Testis (tissue), 2 donors: ENCODE measurements at regions not wholly inside any gene's neighbourhood (a gene's known extent, or its start where the extent isn't known, plus 50 kb on each side); places are given as distances from the start of the nearest gene placed in this dataset.
"Not testable (repeated sequence)": the region's sequence is repeated elsewhere in the genome, so short reads cannot be mapped to it uniquely, and the experiment has no call there.

ENCODE experiments used
- DNase-seq: peaks from one replicate; pipeline ENCODE4 v3.0.0-alpha.2; 2019
- H3K27ac ChIP-seq, 2 donors: fragments of 200-600 bp; sonication (generic); one replicate each; pipeline ENCODE4 v1.5.1; 2019
- H3K27me3 ChIP-seq: fragments of 200-600 bp; sonication (generic); one replicate; pipeline ENCODE4 v1.5.1; 2019
- H3K36me3 ChIP-seq: fragments of 200-600 bp; sonication (generic); one replicate; pipeline ENCODE4 v1.5.1; 2017; ENCODE audit warnings: low read depth; ENCODE audit errors: missing control alignments
- H3K4me1 ChIP-seq: fragments of 200-600 bp; sonication (generic); one replicate; pipeline ENCODE4 v1.5.1; 2019
- H3K4me3 ChIP-seq, 2 donors: fragments of 200-600 bp; sonication (generic); one replicate each; pipeline ENCODE4 v1.5.1; 2017 to 2019
- H3K9me3 ChIP-seq: fragments of 200-600 bp; sonication (generic); one replicate; pipeline ENCODE4 v1.5.1; 2017
- POLR2A ChIP-seq: fragments of 450-650 bp; IDR thresholded peaks from one replicate; pipeline ENCODE4 v1.6.1; 2017; ENCODE audit warnings: antibody characterized with exemption, mild to moderate bottlenecking, moderate library complexity
- WGBS, 2 donors: methylation state at CpG; one replicate each; pipeline ENCODE4 v1.1.5; 2018; 5-methylcytosine and 5-hydroxymethylcytosine counted together
- intact Hi-C: fragments of 100-400 bp; cut with DNase I; formaldehyde crosslinking; loops from one replicate; pipeline ENCODE4 v1.15.1; 2023; ENCODE audit warnings: low total_unique reads
- TF ChIP-seq, protein P1 (sequence below), 3 experiments: fragments of 450-650 bp in 2 of 3; fragments of 200-600 bp in 1 of 3; sonication (generic) in 1 of 3; IDR thresholded peaks; one replicate each; pipeline ENCODE4 v1.5.1; 2016 to 2019; ENCODE audit warnings: antibody characterized with exemption in 3 of 3, mild to moderate bottlenecking in 2 of 3, moderate library complexity in 1 of 3

DNA sequence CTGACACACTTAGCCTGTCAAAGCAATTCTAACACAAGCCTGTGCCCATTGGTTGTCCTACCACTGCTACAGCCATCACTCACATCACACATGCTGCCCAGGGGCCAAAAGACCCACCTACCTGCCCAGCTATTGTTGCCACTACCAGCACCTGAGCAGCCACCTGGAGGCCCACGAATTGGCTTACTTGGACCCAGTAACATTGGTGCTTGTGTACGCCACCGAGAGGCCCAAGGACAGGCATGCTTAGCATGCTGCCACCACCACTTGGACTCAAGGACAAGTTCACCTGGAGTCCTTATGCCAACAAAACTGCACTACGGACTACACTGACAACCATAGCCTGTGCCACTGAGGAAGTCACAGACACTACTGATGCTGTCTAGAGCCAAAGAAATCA lies 221.1 kb downstream of the SLC38A4 start:
- intact Hi-C loops = no loop called here
- no peak overlapping the region for H3K4me3 ChIP-seq
- no peaks in the 10 kb centered on the region for H3K27me3 ChIP-seq
- H3K27ac ChIP-seq = no peak overlapping the region
- H3K36me3 ChIP-seq = no peaks in the 10 kb centered on the region
- H3K4me1 ChIP-seq = no peaks in the 10 kb centered on the region
- no peak for DNase-seq
- no peaks in the 10 kb centered on the region for H3K9me3 ChIP-seq
- no peak for TF ChIP-seq POLR2A
- WGBS, 2 donors = 90 to 93% methylated on average over 2 to 4 of the region's 4 CpGs

DNA sequence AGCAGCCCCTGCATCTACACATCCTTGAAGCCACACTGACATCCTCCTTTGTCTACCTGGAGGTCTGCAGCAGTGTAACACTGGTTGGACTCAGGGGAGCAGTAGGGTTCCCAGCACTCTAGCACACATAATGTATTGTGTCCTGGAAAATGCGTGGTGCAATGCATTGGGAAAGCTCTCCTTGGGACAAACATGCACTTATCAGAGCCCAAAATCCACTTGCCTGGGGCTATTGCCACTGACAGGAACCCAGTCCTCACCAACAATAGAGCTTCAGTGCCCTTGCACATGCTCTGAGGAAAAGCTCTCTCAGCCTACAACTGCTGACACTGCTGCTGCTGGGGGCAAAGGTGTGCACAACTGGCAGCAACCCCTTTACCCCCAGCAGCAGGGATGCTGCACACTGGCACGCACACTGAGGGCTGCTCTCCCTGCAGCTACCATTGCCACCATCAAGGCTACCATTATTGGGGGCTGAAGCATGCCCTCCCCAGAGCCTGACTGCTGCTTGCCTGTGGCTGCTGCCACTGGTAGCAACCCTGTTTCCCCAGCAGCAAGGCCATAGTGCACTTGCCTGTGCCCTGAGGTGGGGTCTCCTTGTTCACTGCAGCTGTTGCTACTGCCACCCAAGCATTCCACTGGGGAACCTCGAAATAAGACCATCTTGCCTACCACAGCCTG lies 221.9 kb downstream of the SLC38A4 start:
- TF ChIP-seq, protein P1, sequence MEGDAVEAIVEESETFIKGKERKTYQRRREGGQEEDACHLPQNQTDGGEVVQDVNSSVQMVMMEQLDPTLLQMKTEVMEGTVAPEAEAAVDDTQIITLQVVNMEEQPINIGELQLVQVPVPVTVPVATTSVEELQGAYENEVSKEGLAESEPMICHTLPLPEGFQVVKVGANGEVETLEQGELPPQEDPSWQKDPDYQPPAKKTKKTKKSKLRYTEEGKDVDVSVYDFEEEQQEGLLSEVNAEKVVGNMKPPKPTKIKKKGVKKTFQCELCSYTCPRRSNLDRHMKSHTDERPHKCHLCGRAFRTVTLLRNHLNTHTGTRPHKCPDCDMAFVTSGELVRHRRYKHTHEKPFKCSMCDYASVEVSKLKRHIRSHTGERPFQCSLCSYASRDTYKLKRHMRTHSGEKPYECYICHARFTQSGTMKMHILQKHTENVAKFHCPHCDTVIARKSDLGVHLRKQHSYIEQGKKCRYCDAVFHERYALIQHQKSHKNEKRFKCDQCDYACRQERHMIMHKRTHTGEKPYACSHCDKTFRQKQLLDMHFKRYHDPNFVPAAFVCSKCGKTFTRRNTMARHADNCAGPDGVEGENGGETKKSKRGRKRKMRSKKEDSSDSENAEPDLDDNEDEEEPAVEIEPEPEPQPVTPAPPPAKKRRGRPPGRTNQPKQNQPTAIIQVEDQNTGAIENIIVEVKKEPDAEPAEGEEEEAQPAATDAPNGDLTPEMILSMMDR (IDR thresholded peaks at IDR 0.05) = no peak
- no peak for TF ChIP-seq POLR2A
- DNase-seq = no peak
- no peaks in the 10 kb centered on the region for H3K9me3 ChIP-seq
- H3K4me3 ChIP-seq = no peak overlapping the region
- intact Hi-C loops = no loop called here
- no peaks in the 10 kb centered on the region for H3K4me1 ChIP-seq
- no peak overlapping the region for H3K27ac ChIP-seq
- H3K36me3 ChIP-seq = no peaks in the 10 kb centered on the region
- H3K27me3 ChIP-seq = no peaks in the 10 kb centered on the region
- WGBS, 2 donors = 90 to 100% methylated on average over 2 to 3 of the region's 3 CpGs

DNA sequence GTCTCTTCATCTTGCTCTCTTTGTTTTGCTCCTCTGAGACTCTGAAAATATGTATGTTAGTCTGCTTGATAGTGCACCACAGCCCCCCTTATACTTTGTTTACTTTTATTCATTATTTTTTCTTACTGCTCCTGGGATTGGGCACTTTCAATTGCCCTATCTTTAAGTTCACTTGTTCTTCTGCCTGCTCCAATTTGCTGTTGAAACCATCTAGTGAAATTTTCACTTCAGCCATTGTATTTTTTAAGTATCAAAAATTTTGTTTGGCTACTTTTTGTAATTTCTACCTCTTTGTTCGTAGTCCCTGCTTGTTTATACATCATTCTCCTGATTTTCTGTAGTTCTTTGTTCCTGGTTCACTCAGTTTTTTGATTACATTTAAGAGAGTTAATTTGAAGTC lies 223.3 kb downstream of the SLC38A4 start:
- no peak for DNase-seq
- H3K27ac ChIP-seq = no peak overlapping the region
- H3K27me3 ChIP-seq = no peaks in the 10 kb centered on the region
- WGBS, 2 donors = 71 to 82% methylated on average over 1 of the region's 1 CpG
- TF ChIP-seq, protein P1 (IDR thresholded peaks at IDR 0.05) = no peak
- TF ChIP-seq POLR2A = no peak
- no peaks in the 10 kb centered on the region for H3K9me3 ChIP-seq
- H3K4me1 ChIP-seq = no peaks in the 10 kb centered on the region
- no peaks in the 10 kb centered on the region for H3K36me3 ChIP-seq
- no peak overlapping the region for H3K4me3 ChIP-seq
- intact Hi-C loops = no loop called here

DNA sequence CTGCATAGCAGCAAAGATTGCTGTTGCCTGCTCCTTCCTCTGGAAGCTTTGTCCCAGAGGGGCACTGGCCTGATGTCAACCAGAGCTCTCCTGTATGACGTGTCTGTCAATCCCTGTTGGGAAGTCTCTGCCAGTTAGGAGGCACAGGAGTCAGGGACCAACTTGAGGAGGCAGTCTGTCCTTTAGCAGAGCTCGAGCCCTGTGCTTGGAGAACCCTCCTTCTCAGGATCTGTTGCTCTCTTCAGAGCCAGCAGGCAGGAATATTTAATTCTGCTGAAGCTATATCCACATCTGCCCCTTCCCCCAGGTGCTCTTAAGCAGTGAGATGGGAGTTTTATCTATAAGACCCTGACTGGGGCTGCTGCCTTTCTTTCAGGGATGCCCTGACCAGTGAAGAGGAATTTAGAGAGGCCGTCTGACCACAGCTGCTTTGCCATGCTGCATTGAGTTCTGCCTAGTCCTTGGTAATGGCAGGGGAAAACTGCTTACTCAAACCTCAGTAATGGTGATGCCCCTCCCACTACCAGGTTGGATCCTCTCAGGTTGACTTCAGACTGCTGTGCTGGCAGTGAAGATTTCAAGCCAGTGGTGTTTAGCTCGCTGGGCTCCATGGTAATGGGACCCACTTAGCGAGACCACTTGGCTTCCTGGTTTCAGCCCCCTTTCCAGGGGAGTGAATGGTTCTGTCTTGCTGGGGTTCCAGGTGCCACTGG lies 218.6 kb upstream of the SLC38A2 start:
- H3K4me3 ChIP-seq = no peak overlapping the region
- H3K27ac ChIP-seq = no peak overlapping the region
- intact Hi-C loops = no loop called here
- H3K9me3 ChIP-seq = no peaks in the 10 kb centered on the region
- DNase-seq = no peak
- H3K27me3 ChIP-seq = no peaks in the 10 kb centered on the region
- H3K36me3 ChIP-seq = no peaks in the 10 kb centered on the region
- no peak for TF ChIP-seq POLR2A
- TF ChIP-seq, protein P1 (IDR thresholded peaks at IDR 0.05) = no peak
- no peaks in the 10 kb centered on the region for H3K4me1 ChIP-seq
- WGBS, 2 donors = 81 to 91% methylated on average over 5 of the region's 5 CpGs

DNA sequence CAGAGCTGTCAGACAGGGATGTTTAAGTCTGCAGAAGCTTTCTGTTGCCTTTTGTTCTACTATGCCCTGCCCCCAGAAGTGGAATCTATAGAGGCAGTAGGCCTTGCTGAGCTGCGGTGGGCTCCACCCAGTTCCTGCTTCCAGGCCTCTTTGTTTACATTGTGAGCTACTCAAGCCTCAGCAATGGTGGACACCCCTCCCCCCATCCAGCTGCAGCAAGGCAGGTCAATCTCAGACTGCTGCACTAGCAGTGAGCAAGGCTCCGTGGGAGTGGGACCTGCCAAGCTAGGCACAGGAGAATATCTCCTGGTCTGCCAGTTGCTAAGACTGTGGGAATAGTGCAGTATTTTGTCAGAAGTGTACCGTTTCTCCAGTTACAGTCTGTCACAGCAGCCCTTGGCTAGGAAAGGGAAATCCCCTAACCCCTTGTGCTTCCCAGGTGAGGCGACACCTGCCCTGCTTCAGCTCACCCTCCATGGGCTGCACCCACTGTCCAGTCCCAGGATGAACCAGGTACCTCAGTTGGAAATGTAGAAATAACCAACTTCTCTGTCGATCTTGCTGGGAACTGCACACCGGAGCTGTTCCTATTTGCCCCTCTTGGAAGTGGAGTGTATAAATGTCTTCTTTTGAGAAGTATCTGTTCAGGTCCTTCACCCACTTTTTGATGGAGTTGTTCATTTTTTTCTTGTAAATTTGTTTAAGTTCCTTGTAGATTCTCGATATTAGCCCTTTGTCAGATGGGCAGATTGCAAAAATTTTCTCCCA lies 213.5 kb upstream of the SLC38A2 start:
- Histone ChIP-seq H3K27ac (no peak overlapping the region), H3K36me3 (no peaks in the 10 kb centered on the region), H3K27me3 (no peaks in the 10 kb centered on the region), H3K4me3 (no peak overlapping the region), H3K9me3 (no peaks in the 10 kb centered on the region), H3K4me1 (no peaks in the 10 kb centered on the region)
- DNase-seq = no peak
- intact Hi-C loops = no loop called here
- TF ChIP-seq, protein P1 (IDR thresholded peaks at IDR 0.05) = no peak
- no peak for TF ChIP-seq POLR2A
- 87 to 91% methylated on average over 5 to 7 of the region's 7 CpGs for WGBS, 2 donors

DNA sequence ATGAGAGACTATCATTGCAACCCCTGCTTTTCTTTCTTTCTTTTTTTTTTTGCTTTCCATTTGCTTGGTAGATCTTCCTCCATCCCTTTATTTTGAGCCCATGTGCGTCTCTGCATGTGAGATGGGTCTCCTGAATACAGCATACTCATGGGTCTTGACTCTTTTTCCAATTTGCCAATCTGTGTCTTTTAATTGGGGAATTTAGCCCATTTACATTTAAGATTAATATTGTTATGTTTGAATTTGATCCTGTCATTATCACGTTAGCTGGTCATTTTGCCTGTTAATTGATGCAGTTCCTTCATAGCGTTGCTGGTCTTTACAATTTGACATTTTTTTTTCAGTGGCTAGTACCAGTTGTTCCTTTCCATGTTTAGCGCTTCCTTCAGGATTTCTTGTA lies 211.5 kb upstream of the SLC38A2 start:
- H3K27me3 ChIP-seq, DNase-seq, H3K9me3 ChIP-seq, H3K27ac ChIP-seq, H3K4me3 ChIP-seq, intact Hi-C loops, H3K4me1 ChIP-seq, H3K36me3 ChIP-seq: not testable (repeated sequence)
- 95 to 96% methylated on average over 4 of the region's 4 CpGs for WGBS, 2 donors

DNA sequence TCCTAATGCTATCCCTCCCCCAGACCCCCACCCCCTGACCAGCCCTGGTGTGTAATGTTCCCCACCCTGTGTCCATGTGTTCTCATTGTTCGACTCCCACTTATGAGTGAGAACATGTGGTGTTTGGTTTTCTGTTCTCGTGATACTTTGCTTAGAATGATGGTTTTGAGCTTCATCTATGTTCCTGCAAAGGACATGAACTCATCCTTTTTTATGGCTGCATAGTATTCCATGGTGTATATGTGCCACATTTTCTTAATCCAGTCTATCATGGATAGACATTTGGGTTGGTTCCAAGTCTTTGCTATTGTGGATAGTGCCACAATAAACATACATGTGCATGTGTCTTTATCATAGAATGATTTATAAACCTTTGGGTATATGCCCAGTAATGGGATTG lies 209.4 kb upstream of the SLC38A2 start:
- DNase-seq, H3K27ac ChIP-seq, H3K4me1 ChIP-seq, H3K9me3 ChIP-seq, H3K27me3 ChIP-seq, intact Hi-C loops, H3K36me3 ChIP-seq, H3K4me3 ChIP-seq: not testable (repeated sequence)
- 98 to 100% methylated on average over 2 of the region's 2 CpGs for WGBS, 2 donors
